GM11168 (cell line): ENCODE measurements at regions not wholly inside any gene's neighbourhood (a gene's known extent, or its start where the extent isn't known, plus 50 kb on each side); places are given as distances from the start of the nearest gene placed in this dataset.

Experiments used
- in situ Hi-C: fragments of 300-500 bp; cut with MboI; formaldehyde crosslinking; loops from one replicate; pipeline ENCODE4 v1.12.0; 2022; ENCODE audit warnings: low sequenced_read_pairs; ENCODE audit not compliant: unreplicated experiment

DNA sequence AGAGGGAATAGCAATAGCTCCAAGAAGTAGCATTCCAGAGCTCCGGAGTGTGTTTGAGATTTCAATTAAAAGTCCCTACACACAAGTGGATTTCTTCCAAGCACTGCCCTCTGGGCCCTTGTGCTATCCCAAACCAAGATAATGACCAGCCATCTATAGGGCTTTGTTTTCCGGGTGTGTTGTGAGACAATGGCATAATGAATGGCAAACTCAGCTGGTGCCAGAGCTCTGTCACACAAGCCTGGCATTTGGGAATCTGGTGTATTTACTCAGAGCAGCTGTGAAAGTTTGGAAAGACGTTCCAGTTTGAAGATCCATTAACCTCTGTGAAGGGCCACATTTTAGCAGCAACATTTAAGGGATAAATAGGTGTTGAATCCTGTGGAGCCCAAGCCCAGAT, 61.2 kb upstream of the TMTC2 start:
- in situ Hi-C loops = no loop called here

DNA sequence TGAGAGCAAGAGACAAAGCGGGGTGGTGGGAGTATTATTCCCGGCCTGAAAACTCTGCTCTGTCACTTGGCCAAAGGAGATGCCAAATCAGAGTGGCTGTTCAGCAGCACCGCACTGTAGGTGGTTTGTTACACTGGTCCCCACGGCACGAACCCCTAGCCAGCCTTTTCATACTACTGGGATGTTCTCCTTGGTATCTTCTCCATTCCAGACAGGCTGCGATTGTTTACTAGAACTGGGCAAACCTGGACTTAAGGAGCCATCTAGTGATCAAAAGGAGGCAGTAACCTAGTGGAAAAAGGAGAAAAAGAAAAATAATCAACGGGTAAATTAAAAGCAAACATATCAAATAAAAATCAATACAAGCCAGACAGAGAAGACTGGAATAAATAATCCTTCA, 58.9 kb upstream of the TMTC2 start:
- in situ Hi-C loops = no loop called here

DNA sequence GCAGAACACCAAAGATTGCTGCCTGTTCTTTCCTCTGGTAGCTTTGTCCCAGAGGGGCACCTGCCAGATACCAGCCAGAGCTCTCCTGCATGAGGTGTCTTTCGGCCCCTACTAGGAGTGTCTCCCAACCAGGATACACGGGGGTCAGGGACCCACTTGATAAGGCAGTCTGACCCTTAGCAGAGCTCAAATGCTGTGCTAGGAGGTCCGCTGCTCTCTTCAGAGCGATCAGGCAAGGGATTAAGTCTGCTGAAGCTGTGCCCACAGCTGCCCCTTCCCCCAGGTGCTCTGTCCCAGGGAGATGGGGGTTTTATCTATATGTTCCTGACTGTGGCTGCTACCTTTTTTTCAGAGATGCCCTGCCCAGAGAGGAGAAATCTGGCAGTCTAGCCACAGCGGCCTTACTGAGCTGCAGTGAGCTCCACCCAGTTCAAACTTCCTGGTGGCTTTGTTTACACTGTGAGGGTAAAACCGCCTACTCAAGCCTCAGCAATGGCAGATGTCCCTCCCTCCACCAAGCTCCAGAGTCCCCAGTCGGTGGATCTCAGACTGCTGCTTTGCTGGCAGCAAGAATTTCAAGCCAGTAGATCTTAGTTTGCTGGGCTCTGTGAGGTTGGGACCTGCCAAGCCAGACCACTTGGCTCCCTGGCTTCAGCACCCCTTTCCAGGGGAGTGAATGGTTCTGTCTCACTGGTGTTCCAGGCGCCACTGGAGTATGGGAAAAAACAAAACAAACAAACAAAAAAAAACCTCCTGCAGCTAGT, 52.0 kb upstream of the TMTC2 start:
- in situ Hi-C loops = loop anchor here (10.0 kb wide), 1 partner anchor 110 kb away; no protein-coding TSS in a partner anchor

DNA sequence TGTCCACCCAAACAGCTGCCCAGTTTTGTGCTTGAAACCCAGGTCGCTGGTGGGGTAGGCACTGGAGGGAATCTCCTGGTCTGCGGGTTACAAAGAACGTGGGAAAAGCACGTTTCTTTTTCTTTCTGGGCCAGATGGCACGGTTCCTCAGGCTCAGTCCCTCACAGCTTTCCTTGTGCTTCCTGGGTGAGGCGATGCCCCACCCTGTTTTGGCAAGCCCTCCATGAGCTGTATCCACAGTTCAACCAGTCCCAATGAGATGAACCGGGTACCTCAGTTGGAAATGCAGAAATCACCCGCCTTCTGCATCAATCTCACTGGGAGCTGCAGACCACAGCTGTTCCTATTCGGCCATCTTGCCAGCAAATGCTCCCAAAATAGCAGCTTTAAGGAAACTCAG, 51.4 kb upstream of the TMTC2 start:
- in situ Hi-C loops = loop anchor here (10.0 kb wide), 1 partner anchor 110 kb away; no protein-coding TSS in a partner anchor
